NCI-H1092 (cell line): ENCODE measurements at regions not wholly inside any gene's neighbourhood (a gene's known extent, or its start where the extent isn't known, plus 50 kb on each side); places are given as distances from the start of the nearest gene placed in this dataset.

Experiments used
- DNase-seq: peaks from one replicate; lab custom pipeline; 2025; lab: John Stamatoyannopoulos, UW

- DNase-seq = no peak
These were observed 280.5 kb upstream of the JAG1 start for GRCh38 chr20:10954137-10954840.

GRCh38 chr20:10954908-10955580, 281.2 kb upstream of the JAG1 start:
- no peak for DNase-seq

- no peak for DNase-seq
These were observed 284.5 kb upstream of the JAG1 start for GRCh38 chr20:10958279-10958678.

- DNase-seq = no peak
These were observed 286.6 kb upstream of the JAG1 start for GRCh38 chr20:10960416-10960815.

GRCh38 chr20:10961651-10962288, 288.0 kb upstream of the JAG1 start:
- no peak for DNase-seq

- no peak for DNase-seq
These were observed 289.1 kb upstream of the JAG1 start for GRCh38 chr20:10962937-10963336.

- DNase-seq = no peak
These were observed 290.0 kb upstream of the JAG1 start for GRCh38 chr20:10963717-10964266.

- no peak for DNase-seq
These were observed 292.2 kb upstream of the JAG1 start for GRCh38 chr20:10965936-10966470.

- no peak for DNase-seq
These were observed 296.3 kb upstream of the JAG1 start for GRCh38 chr20:10970109-10970508.

GRCh38 chr20:10971096-10971495, 297.3 kb upstream of the JAG1 start:
- DNase-seq = no peak

- no peak for DNase-seq
These were observed 298.5 kb upstream of the JAG1 start for GRCh38 chr20:10972219-10972860.

GRCh38 chr20:10976051-10976450, 302.3 kb upstream of the JAG1 start:
- DNase-seq = no peak

GRCh38 chr20:10978019-10978702, 304.4 kb upstream of the JAG1 start:
- DNase-seq = no peak

GRCh38 chr20:10978713-10979112, 304.9 kb upstream of the JAG1 start:
- no peak for DNase-seq

- DNase-seq = no peak
These were observed 308.9 kb upstream of the JAG1 start for GRCh38 chr20:10982692-10983091.

- DNase-seq = no peak
These were observed 310.5 kb upstream of the JAG1 start for GRCh38 chr20:10984294-10984693.

GRCh38 chr20:10984913-10985312, 311.1 kb upstream of the JAG1 start:
- no peak for DNase-seq

GRCh38 chr20:10985536-10985935, 311.7 kb upstream of the JAG1 start:
- DNase-seq = no peak

- no peak for DNase-seq
These were observed 312.8 kb upstream of the JAG1 start for GRCh38 chr20:10986586-10986985.

- DNase-seq = no peak
These were observed 314.0 kb upstream of the JAG1 start for GRCh38 chr20:10987651-10988383.
